K562 (cell line): ENCODE measurements at regions not wholly inside any gene's neighbourhood (a gene's known extent, or its start where the extent isn't known, plus 50 kb on each side); places are given as distances from the start of the nearest gene placed in this dataset.

ENCODE experiments used
- ATAC-seq: fragments of 200-7000 bp; cut with Tn5 transposase; 3 replicates; pipeline ENCODE4 v1.9.1; 2020; ENCODE audit warnings: moderate library complexity
- BruUV-seq: library from RNA; stranded (reverse); fragments of 400-500 nt; replicated peaks from 2 replicates; lab custom pipeline; 2021; lab: Mats Ljungman, UMichigan
- CTCF ChIA-PET: fragments of 300-600 bp; formaldehyde crosslinking; extraction: SDS; loops from one replicate; lab custom pipeline; 2021; ENCODE audit warnings: low intra/inter-chr PET ratio; lab: Yijun Ruan, JAX
- POLR2A ChIA-PET: fragments of 300-600, 350-650 bp; sonication (Branson Sonifier 250); formaldehyde crosslinking; extraction: SDS; loops from one replicate; lab custom pipeline; 2021; ENCODE audit warnings: antibody characterized with exemption, inconsistent platforms; lab: Yijun Ruan, JAX
- DNase-seq, 4 experiments: peaks; one replicate each; pipeline versions ENCODE4 v3.0.0 to v3.0.0-alpha.2; 2011 to 2018; ENCODE audit warnings: low spot score in 3 of 4, mixed read lengths in 3 of 4; ENCODE audit errors: extremely low read depth in 1 of 4
- FAIRE-seq: peaks from 2 replicates; lab custom pipeline; 2011; peaks lifted over from hg19 to GRCh38; lab: Jason Lieb, UNC
- H2AFZ ChIP-seq: 2 replicates; pipeline ENCODE4 v1.6.0; 2011; ENCODE audit warnings: low read depth, low read length, control low read depth, inconsistent platforms
- H3K27ac ChIP-seq: fragments of 200-600 bp; 3 replicates; pipeline ENCODE4 v1.8.0; 2011; ENCODE audit warnings: low read depth, mild to moderate bottlenecking, control low read depth, inconsistent platforms, low read length, moderate library complexity, mixed read lengths; ENCODE audit errors: extremely low read depth
- H3K27me3 ChIP-seq, 2 experiments: fragments of 300-600 bp in 1 of 2; 2 replicates in 1 of 2; 3 replicates in 1 of 2; pipeline versions ENCODE4 v1.6.0 to v1.8.0; 2011; ENCODE audit warnings: inconsistent platforms in 2 of 2, low read length in 2 of 2, mild to moderate bottlenecking in 1 of 2, mixed read lengths in 1 of 2, moderate library complexity in 1 of 2; ENCODE audit not compliant: control insufficient read depth in 2 of 2, insufficient read depth in 2 of 2
- H3K36me3 ChIP-seq: fragments of 300-600 bp; 3 replicates; pipeline ENCODE4 v1.8.0; 2011; ENCODE audit warnings: mild to moderate bottlenecking, low read length, inconsistent platforms; ENCODE audit not compliant: control insufficient read depth, insufficient read depth
- H3K4me1 ChIP-seq, 2 experiments: fragments of 200-600 bp in 1 of 2; replicated peaks in 1 of 2; 2 replicates in 1 of 2; 3 replicates in 1 of 2; pipeline versions ENCODE4 v1.5.1 to v1.8.0; 2011; ENCODE audit warnings: inconsistent platforms in 2 of 2, low read length in 2 of 2, mild to moderate bottlenecking in 1 of 2, mixed read lengths in 1 of 2, moderate library complexity in 1 of 2; ENCODE audit not compliant: control insufficient read depth in 2 of 2, insufficient read depth in 2 of 2
- H3K4me2 ChIP-seq: 2 replicates; pipeline ENCODE4 v1.6.1; 2011; ENCODE audit warnings: low read length, control low read depth, inconsistent platforms, mixed read lengths; ENCODE audit not compliant: insufficient read depth
- H3K4me3 ChIP-seq: fragments of 200-600 bp; sonication (generic), shearing (Covaris generic); 2 replicates; pipeline ENCODE4 v1.5.1; 2016; ENCODE audit warnings: control low read depth, inconsistent platforms
- H3K79me2 ChIP-seq: fragments of 200-600 bp; 3 replicates; pipeline ENCODE4 v1.8.0; 2011; ENCODE audit warnings: low read length, inconsistent platforms; ENCODE audit not compliant: control insufficient read depth, insufficient read depth
- H3K9ac ChIP-seq, 2 experiments: 2 replicates each; pipeline versions ENCODE4 v1.6.0 to v1.6.1; 2011; ENCODE audit warnings: low read depth in 2 of 2, low read length in 2 of 2, control low read depth in 1 of 2, inconsistent platforms in 1 of 2, mild to moderate bottlenecking in 1 of 2, mixed read lengths in 1 of 2; ENCODE audit not compliant: insufficient read depth in 1 of 2
- H3K9me1 ChIP-seq: one replicate; pipeline ENCODE4 v1.6.0; 2011; ENCODE audit warnings: inconsistent platforms, mild to moderate bottlenecking, low read length, moderate library complexity; ENCODE audit not compliant: control insufficient read depth, insufficient read depth
- H3K9me3 ChIP-seq: replicated peaks from 2 replicates; pipeline ENCODE4 v1.5.1; 2011; ENCODE audit warnings: low read depth, low read length, inconsistent platforms; ENCODE audit not compliant: control insufficient read depth, insufficient read depth
- H4K20me1 ChIP-seq: replicated peaks from 2 replicates; pipeline ENCODE4 v1.6.1; 2011; ENCODE audit warnings: low read length, inconsistent platforms, mixed read lengths; ENCODE audit not compliant: control insufficient read depth, insufficient read depth
- ARID1B ChIP-seq: fragments of 450-650 bp; IDR thresholded peaks from 2 replicates; pipeline ENCODE4 v1.6.1; 2016; ENCODE audit warnings: antibody characterized with exemption, mild to moderate bottlenecking, inconsistent platforms
- HNRNPLL ChIP-seq: fragments of 200-400 bp; formaldehyde crosslinking; IDR thresholded peaks from 2 replicates; pipeline ENCODE4 v1.6.1; 2017; ENCODE audit warnings: low read length, low read depth, mild to moderate bottlenecking; ENCODE audit not compliant: poor library complexity, severe bottlenecking
- HOMEZ ChIP-seq: fragments of 250-450 bp; sonication (Bioruptor Pico); IDR thresholded peaks from 2 replicates; pipeline ENCODE4 v1.4.0; 2020; ENCODE audit warnings: mild to moderate bottlenecking, moderate library complexity
- L3MBTL2 ChIP-seq: fragments of 450-650 bp; IDR thresholded peaks from 2 replicates; pipeline ENCODE4 v1.6.1; 2016; ENCODE audit warnings: mild to moderate bottlenecking, moderate library complexity
- MAFF ChIP-seq: IDR thresholded peaks from 2 replicates; pipeline ENCODE4 v1.6.1; 2012; ENCODE audit warnings: low read length, improper control_type of control experiment
- MCM3 ChIP-seq: fragments of 450-650 bp; IDR thresholded peaks from 2 replicates; pipeline ENCODE4 v1.6.1; 2016
- MED1 ChIP-seq: sonication (generic); formaldehyde crosslinking; IDR thresholded peaks from 2 replicates; pipeline ENCODE4 v1.8.1; 2023; ENCODE audit warnings: missing genetic modification reagents, borderline replicate concordance
- MXI1 ChIP-seq: IDR thresholded peaks from 2 replicates; pipeline ENCODE4 v1.6.1; 2011; ENCODE audit warnings: low read depth, mild to moderate bottlenecking, improper control_type of control experiment, low read length
- RUNX1 ChIP-seq: sonication (generic); IDR thresholded peaks from 2 replicates; pipeline ENCODE4 v1.6.1; 2016; ENCODE audit warnings: antibody characterized with exemption, low read depth
- TGIF2 ChIP-seq: sonication (generic); formaldehyde crosslinking; IDR thresholded peaks from 2 replicates; pipeline ENCODE4 v1.8.1; 2022; ENCODE audit warnings: mild to moderate bottlenecking, missing genetic modification reagents, moderate library complexity
- U2AF1 ChIP-seq: fragments of 200-400 bp; formaldehyde crosslinking; optimal IDR thresholded peaks from 2 replicates; pipeline ENCODE3; 2017; ENCODE audit warnings: mild to moderate bottlenecking, low read depth, low read length, moderate library complexity
- ZC3H8 ChIP-seq: fragments of 450-650 bp; IDR thresholded peaks from 2 replicates; pipeline ENCODE4 v1.6.1; 2017
- ZNF316 ChIP-seq: fragments of 450-650 bp; IDR thresholded peaks from 2 replicates; pipeline ENCODE4 v1.6.1; 2016
- ZNF77 ChIP-seq: fragments of 250-450 bp; sonication (Bioruptor Pico); IDR thresholded peaks from 2 replicates; pipeline ENCODE4 v1.5.0; 2020
- WGBS: fragments of 100-300 bp; shearing (Covaris generic); methylation state at CpG from one replicate; pipeline ENCODE4 v1.1.6; 2016; ENCODE audit warnings: low coverage, mixed read lengths; ENCODE audit not compliant: insufficient coverage; ENCODE audit errors: missing lambda C conversion rate; 5-methylcytosine and 5-hydroxymethylcytosine counted together
- in situ Hi-C: fragments of 300-500 bp; cut with MboI; formaldehyde crosslinking; loops from 4 replicates; pipeline ENCODE4 v1.15.0; 2018; ENCODE audit warnings: inconsistent platforms, mixed read lengths
- intact Hi-C: fragments of 100-400 bp; cut with micrococcal nuclease; formaldehyde crosslinking; loops from 2 replicates; pipeline ENCODE4 v1.14.2; 2022

GRCh38 chr4:14580061-14580460 is 422.2 kb upstream of the CPEB2 start (continued):
- no peak for TF ChIP-seq ZC3H8
- peak; percentile 71 for TF ChIP-seq MAFF
- TF ChIP-seq MED1 (CRISPR knock-in tag): no peak
- TF ChIP-seq ZNF77: no peak
- TF ChIP-seq ARID1B: no peak
- no peak for TF ChIP-seq HOMEZ (CRISPR knock-in tag)
- TF ChIP-seq MXI1: no peak
- TF ChIP-seq ZNF316: peak; percentile 73
- TF ChIP-seq TGIF2 (CRISPR knock-in tag): no peak
- TF ChIP-seq HNRNPLL: no peak
- no peak for TF ChIP-seq L3MBTL2
- no peak for TF ChIP-seq U2AF1
- TF ChIP-seq, all 486 proteins: peak for 5

DNA sequence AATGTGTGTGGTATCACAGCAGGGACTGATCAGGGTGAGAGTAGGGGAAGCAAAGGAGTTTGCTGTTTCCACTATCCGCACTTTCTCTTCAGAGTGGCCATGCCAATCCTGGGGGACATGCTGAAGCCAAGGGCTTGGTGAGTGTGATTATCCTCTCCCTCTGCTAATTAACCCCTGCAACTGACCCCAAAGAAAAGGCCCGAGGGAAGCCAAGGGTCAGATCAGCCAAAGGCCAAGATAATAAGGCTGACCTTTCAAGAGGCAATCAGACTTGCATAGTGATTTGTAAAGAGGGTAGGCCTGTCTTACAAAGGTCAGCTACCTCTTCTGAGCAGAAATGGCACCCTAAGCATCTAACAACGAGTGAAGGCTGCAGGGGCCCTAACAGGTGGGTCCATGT is 420.5 kb upstream of the CPEB2 start:
- POLR2A ChIA-PET: no interaction called here
- Histone ChIP-seq H3K27ac (no peak overlapping the region), H2AFZ (no peak overlapping the region), H3K36me3 (no peaks in the 10 kb centered on the region), H3K79me2 (no peaks in the 10 kb centered on the region), H3K4me1 (no peaks in the 10 kb centered on the region), H3K27me3 (no peaks in the 10 kb centered on the region), H3K9me3 (no peaks in the 10 kb centered on the region; the same call in 1 of the 2 replicates), H3K9me1 (no peaks in the 10 kb centered on the region), H4K20me1 (no peaks in the 10 kb centered on the region), H3K4me3 (no peak overlapping the region), H3K4me2 (no peak overlapping the region), H3K9ac (no peak overlapping the region)
- FAIRE-seq: no peak
- in situ Hi-C loops (no loop called here), intact Hi-C loops (no loop called here)
- TF ChIP-seq MCM3 (no peak), RUNX1 (no peak)
- no peak for DNase-seq
- no peak for ATAC-seq
- BruUV-seq: no TSS peak
- 0% methylated on average over 3 of the region's 3 CpGs for WGBS
- CTCF ChIA-PET: no interaction called here
